ENCODE measurements at regions not wholly inside any gene's neighbourhood (a gene's known extent, or its start where the extent isn't known, plus 50 kb on each side); places are given as distances from the start of the nearest gene placed in this dataset.

DNA sequence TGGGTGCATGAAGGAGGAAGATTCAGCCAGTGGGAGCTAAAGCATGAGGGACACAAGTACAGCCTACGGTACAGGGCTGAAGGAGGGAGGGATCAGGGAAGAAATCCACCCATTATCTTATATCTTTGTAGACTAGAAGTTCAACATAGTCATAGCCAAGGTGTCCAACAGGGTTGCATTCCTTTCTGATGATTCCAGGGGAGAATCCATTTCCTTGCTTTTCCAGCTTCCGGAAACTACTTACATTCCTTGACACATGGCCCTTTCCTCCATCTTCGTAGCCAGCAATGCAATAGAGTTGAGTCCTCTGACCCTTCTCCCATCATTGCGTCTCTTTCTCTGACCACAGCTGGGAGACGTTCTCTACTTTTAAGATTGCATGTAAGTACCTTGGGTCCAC, 471.0 kb upstream of the SEMA6D start:
- Histone ChIP-seq H3K4me1 (ENCODE audit: insufficient read depth, low read length) (no peaks in the 10 kb centered on the region), H3F3A (ENCODE audit: low read length, unreplicated experiment) (no peaks in the 10 kb centered on the region), H3K36me3 (ENCODE audit: low read depth, low read length) (no peaks in the 10 kb centered on the region), H2AFZ (ENCODE audit: low read length) (no peak overlapping the region), H3K4me2 (ENCODE audit: low read length) (no peak overlapping the region), H3K9ac (ENCODE audit: low read length) (no peak overlapping the region), H4K20me1 (ENCODE audit: low read length) (no peaks in the 10 kb centered on the region), H3K79me2 (ENCODE audit: low read length) (no peaks in the 10 kb centered on the region), H3K4me3 (ENCODE audit: low read length) (no peak overlapping the region), H3K27ac (ENCODE audit: low read length) (no peak overlapping the region), H3K9me2 (replicated peaks; ENCODE audit: low read length) (no peaks in the 10 kb centered on the region), H3K27me3 (ENCODE audit: low read length) (0 out of 2 replicates have a peak, but pooled peaks cover 2% of the 10 kb centered on the region), H3K9me3 (ENCODE audit: low read length) (no peaks in the 10 kb centered on the region)
- intact Hi-C loops (cut with micrococcal nuclease), result no loop called here
- TF ChIP-seq EZH2 (IDR thresholded peaks at IDR 0.05; ENCODE audit: low read length, unreplicated experiment), result no peak
- TF ChIP-seq, protein P1, sequence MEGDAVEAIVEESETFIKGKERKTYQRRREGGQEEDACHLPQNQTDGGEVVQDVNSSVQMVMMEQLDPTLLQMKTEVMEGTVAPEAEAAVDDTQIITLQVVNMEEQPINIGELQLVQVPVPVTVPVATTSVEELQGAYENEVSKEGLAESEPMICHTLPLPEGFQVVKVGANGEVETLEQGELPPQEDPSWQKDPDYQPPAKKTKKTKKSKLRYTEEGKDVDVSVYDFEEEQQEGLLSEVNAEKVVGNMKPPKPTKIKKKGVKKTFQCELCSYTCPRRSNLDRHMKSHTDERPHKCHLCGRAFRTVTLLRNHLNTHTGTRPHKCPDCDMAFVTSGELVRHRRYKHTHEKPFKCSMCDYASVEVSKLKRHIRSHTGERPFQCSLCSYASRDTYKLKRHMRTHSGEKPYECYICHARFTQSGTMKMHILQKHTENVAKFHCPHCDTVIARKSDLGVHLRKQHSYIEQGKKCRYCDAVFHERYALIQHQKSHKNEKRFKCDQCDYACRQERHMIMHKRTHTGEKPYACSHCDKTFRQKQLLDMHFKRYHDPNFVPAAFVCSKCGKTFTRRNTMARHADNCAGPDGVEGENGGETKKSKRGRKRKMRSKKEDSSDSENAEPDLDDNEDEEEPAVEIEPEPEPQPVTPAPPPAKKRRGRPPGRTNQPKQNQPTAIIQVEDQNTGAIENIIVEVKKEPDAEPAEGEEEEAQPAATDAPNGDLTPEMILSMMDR (conservative IDR thresholded peaks at IDR 0.05; ENCODE audit: low read depth, low read length), result no peak
- no peak for TF ChIP-seq EZH2phosphoT487 (IDR thresholded peaks at IDR 0.05; ENCODE audit: borderline replicate concordance, low read length)
- ChIA-PET POLR2A (ENCODE audit: unreplicated experiment) (no interaction called here), CTCF (no interaction called here)
- BruUV-seq (replicated peaks), result no TSS peak
- DNase-seq (peak; percentile 13), ATAC-seq (no peak)

DNA sequence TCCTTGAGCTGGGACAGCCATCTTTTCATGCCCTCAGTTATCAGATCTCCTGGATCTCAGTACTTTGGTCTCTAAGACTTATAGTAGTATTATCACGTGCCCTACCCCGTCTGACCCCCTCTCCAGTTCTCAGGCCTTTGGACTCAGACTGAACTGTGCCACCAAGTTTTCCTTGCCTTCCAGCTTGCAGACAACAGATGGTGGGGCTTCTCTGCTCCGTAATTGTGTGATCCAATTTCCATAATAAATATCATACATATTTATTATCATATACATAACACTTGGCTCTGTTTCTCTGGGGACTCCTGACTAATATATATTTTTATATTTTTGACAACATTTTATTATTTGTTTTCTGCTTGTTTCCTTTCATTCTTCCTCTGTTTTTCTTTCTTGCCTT, 458.8 kb upstream of the SEMA6D start:
- TF ChIP-seq, protein P1 (conservative IDR thresholded peaks at IDR 0.05; ENCODE audit: low read depth, low read length), result no peak
- TF ChIP-seq EZH2phosphoT487 (IDR thresholded peaks at IDR 0.05; ENCODE audit: borderline replicate concordance, low read length) (no peak), EZH2 (IDR thresholded peaks at IDR 0.05; ENCODE audit: low read length, unreplicated experiment) (no peak)
- no peak overlapping the region for H3K4me2 ChIP-seq (ENCODE audit: low read length)
- no peaks in the 10 kb centered on the region for H3K27me3 ChIP-seq (ENCODE audit: low read length)
- H3F3A ChIP-seq (ENCODE audit: low read length, unreplicated experiment), result no peaks in the 10 kb centered on the region
- ChIA-PET POLR2A (ENCODE audit: unreplicated experiment) (no interaction called here), CTCF (no interaction called here)
- H4K20me1 ChIP-seq (ENCODE audit: low read length), result no peaks in the 10 kb centered on the region
- H3K36me3 ChIP-seq (ENCODE audit: low read depth, low read length), result no peaks in the 10 kb centered on the region; the same call in 1 of the 2 replicates
- H3K4me3 ChIP-seq (ENCODE audit: low read length), result no peak overlapping the region
- H2AFZ ChIP-seq (ENCODE audit: low read length), result no peak overlapping the region
- no peaks in the 10 kb centered on the region for H3K4me1 ChIP-seq (ENCODE audit: insufficient read depth, low read length)
- no peaks in the 10 kb centered on the region for H3K79me2 ChIP-seq (ENCODE audit: low read length)
- DNase-seq (no peak), ATAC-seq (no peak)
- H3K9ac ChIP-seq (ENCODE audit: low read length), result no peak overlapping the region
- H3K9me2 ChIP-seq (replicated peaks; ENCODE audit: low read length), result no peaks in the 10 kb centered on the region
- H3K27ac ChIP-seq (ENCODE audit: low read length), result no peak overlapping the region
- intact Hi-C loops (cut with micrococcal nuclease), result no loop called here
- H3K9me3 ChIP-seq (ENCODE audit: low read length), result no peaks in the 10 kb centered on the region
- BruUV-seq (replicated peaks), result no TSS peak

DNA sequence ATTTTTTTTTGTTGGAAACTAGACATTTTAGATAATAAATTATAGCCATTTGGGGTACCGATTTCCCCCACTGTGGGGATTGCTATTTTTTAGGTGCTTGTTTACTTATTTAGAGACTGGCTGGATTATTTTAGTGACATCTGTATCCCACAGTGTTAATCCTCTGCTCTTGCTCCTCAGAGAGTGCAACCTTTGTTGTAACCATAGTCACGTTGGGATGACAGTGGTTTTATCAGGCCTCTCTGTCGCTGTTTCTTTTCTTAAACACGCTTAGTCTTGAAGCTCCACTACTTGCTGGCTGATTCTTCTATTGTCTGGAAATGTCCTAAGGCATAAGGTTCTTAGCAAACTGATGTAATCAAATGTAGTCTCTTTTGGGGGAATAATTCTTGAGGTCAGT, 451.6 kb upstream of the SEMA6D start:
- Histone ChIP-seq H2AFZ (ENCODE audit: low read length) (no peak overlapping the region), H3K9me2 (replicated peaks; ENCODE audit: low read length) (no peaks in the 10 kb centered on the region), H3K27ac (ENCODE audit: low read length) (no peak overlapping the region), H3K36me3 (ENCODE audit: low read depth, low read length) (no peaks in the 10 kb centered on the region), H3K4me1 (ENCODE audit: insufficient read depth, low read length) (no peaks in the 10 kb centered on the region), H3F3A (ENCODE audit: low read length, unreplicated experiment) (no peaks in the 10 kb centered on the region), H3K4me2 (ENCODE audit: low read length) (no peak overlapping the region), H3K9ac (ENCODE audit: low read length) (no peak overlapping the region), H3K4me3 (ENCODE audit: low read length) (no peak overlapping the region), H4K20me1 (ENCODE audit: low read length) (no peaks in the 10 kb centered on the region), H3K79me2 (ENCODE audit: low read length) (no peaks in the 10 kb centered on the region), H3K9me3 (ENCODE audit: low read length) (no peaks in the 10 kb centered on the region), H3K27me3 (ENCODE audit: low read length) (no peaks in the 10 kb centered on the region)
- no peak for ATAC-seq
- intact Hi-C loops (cut with micrococcal nuclease), result no loop called here
- CTCF ChIA-PET, result no interaction called here
- no peak for DNase-seq
- no TSS peak for BruUV-seq (replicated peaks)
- POLR2A ChIA-PET (ENCODE audit: unreplicated experiment), result no interaction called here
- TF ChIP-seq EZH2 (IDR thresholded peaks at IDR 0.05; ENCODE audit: low read length, unreplicated experiment) (no peak), EZH2phosphoT487 (IDR thresholded peaks at IDR 0.05; ENCODE audit: borderline replicate concordance, low read length) (no peak)
- TF ChIP-seq, protein P1 (conservative IDR thresholded peaks at IDR 0.05; ENCODE audit: low read depth, low read length), result no peak

All from PC-3 (cell line).